WTC11 (cell line): ENCODE measurements at regions not wholly inside any gene's neighbourhood (a gene's known extent, or its start where the extent isn't known, plus 50 kb on each side); places are given as distances from the start of the nearest gene placed in this dataset.

Experiments used
- ATAC-seq: fragments of 200-7000 bp; cut with Tn5 transposase; 2 replicates; pipeline ENCODE4 v1.10.0; 2021; ENCODE audit warnings: mild to moderate bottlenecking, moderate library complexity
- CTCF ChIA-PET: fragments of 300-600 bp; sonication (Branson Sonifier 250); formaldehyde crosslinking; loops from one replicate; lab custom pipeline; 2021; ENCODE audit warnings: antibody characterized with exemption; lab: Charles Lee
- POLR2A ChIA-PET: fragments of 350-600 bp; sonication (Branson Sonifier 250); formaldehyde crosslinking; loops from one replicate; lab custom pipeline; 2021; ENCODE audit warnings: antibody characterized with exemption; lab: Charles Lee
- DNase-seq: peaks from one replicate; pipeline ENCODE4 v3.0.0; 2021; ENCODE audit warnings: low spot score
- H3K27ac Mint-ChIP-seq: 2 replicates; pipeline ENCODE4 v1.8.0; 2021; ENCODE audit warnings: mixed read lengths
- H3K27me3 Mint-ChIP-seq: 2 replicates; pipeline ENCODE4 v1.8.0; 2021; ENCODE audit warnings: low read depth, mild to moderate bottlenecking, moderate library complexity, mixed read lengths
- H3K36me3 Mint-ChIP-seq: 2 replicates; pipeline ENCODE4 v1.8.0; 2021; ENCODE audit warnings: mixed read lengths
- H3K4me1 Mint-ChIP-seq: 2 replicates; pipeline ENCODE4 v1.8.0; 2022; ENCODE audit warnings: mixed read lengths
- H3K4me3 Mint-ChIP-seq: 2 replicates; pipeline ENCODE4 v1.8.0; 2021; ENCODE audit warnings: mild to moderate bottlenecking, moderate library complexity, mixed read lengths
- H3K9me3 Mint-ChIP-seq: 2 replicates; pipeline ENCODE4 v1.8.0; 2021; ENCODE audit warnings: mixed read lengths
- ATF1 ChIP-seq: sonication (generic); formaldehyde crosslinking; IDR thresholded peaks from 2 replicates; pipeline ENCODE4 v1.8.1; 2023; ENCODE audit warnings: mild to moderate bottlenecking, moderate library complexity, missing genetic modification reagents
- CDX4 ChIP-seq: fragments of 250-450 bp; sonication (Bioruptor Pico); IDR thresholded peaks from 2 replicates; pipeline ENCODE4 v1.9.0; 2021; ENCODE audit warnings: moderate library complexity, mild to moderate bottlenecking, inconsistent platforms, borderline replicate concordance
- CREM ChIP-seq: sonication (generic); formaldehyde crosslinking; IDR thresholded peaks from 2 replicates; pipeline ENCODE4 v1.8.1; 2022; ENCODE audit warnings: mild to moderate bottlenecking, missing genetic modification reagents, moderate library complexity
- CTCF ChIP-seq: fragments of 200-600 bp; IDR thresholded peaks from 2 replicates; pipeline ENCODE4 v1.8.0; 2022; ENCODE audit warnings: antibody characterized with exemption
- HMGXB4 ChIP-seq: sonication (generic); formaldehyde crosslinking; IDR thresholded peaks from 2 replicates; pipeline ENCODE4 v1.8.1; 2023; ENCODE audit warnings: mild to moderate bottlenecking, moderate library complexity, missing genetic modification reagents
- IRF2 ChIP-seq: sonication (generic); formaldehyde crosslinking; IDR thresholded peaks from 2 replicates; pipeline ENCODE4 v1.8.0; 2022; ENCODE audit warnings: low read depth, missing genetic modification reagents, borderline replicate concordance
- MXD4 ChIP-seq: fragments of 250-450 bp; sonication (Bioruptor Pico); IDR thresholded peaks from 2 replicates; pipeline ENCODE4 v1.8.0; 2021; ENCODE audit warnings: mild to moderate bottlenecking, moderate library complexity, borderline replicate concordance
- NR2C2 ChIP-seq: sonication (generic); formaldehyde crosslinking; IDR thresholded peaks from 2 replicates; pipeline ENCODE4 v1.8.0; 2022; ENCODE audit warnings: mild to moderate bottlenecking, missing genetic modification reagents
- SMAD4 ChIP-seq: sonication (generic); formaldehyde crosslinking; IDR thresholded peaks from 2 replicates; pipeline ENCODE4 v1.8.0; 2022; ENCODE audit warnings: mild to moderate bottlenecking, missing genetic modification reagents
- TEAD4 ChIP-seq: sonication (generic); formaldehyde crosslinking; IDR thresholded peaks from 2 replicates; pipeline ENCODE4 v1.8.0; 2022; ENCODE audit warnings: mild to moderate bottlenecking, missing genetic modification reagents
- ZNF138 ChIP-seq: sonication (generic); formaldehyde crosslinking; conservative IDR thresholded peaks from 2 replicates; pipeline ENCODE4 v1.8.1; 2022; ENCODE audit warnings: mild to moderate bottlenecking, moderate library complexity, missing genetic modification reagents
- ZNF263 ChIP-seq: sonication (generic); formaldehyde crosslinking; IDR thresholded peaks from 2 replicates; pipeline ENCODE4 v1.8.1; 2022; ENCODE audit warnings: low read depth, mild to moderate bottlenecking, moderate library complexity, missing genetic modification reagents
- ZNF396 ChIP-seq: fragments of 250-450 bp; sonication (Bioruptor Pico); IDR thresholded peaks from 2 replicates; pipeline ENCODE4 v1.8.0; 2021; ENCODE audit warnings: mild to moderate bottlenecking, moderate library complexity, borderline replicate concordance
- TF ChIP-seq, protein P1 (sequence below): sonication (generic); formaldehyde crosslinking; IDR thresholded peaks from 2 replicates; pipeline ENCODE4 v1.8.1; 2023; ENCODE audit warnings: mild to moderate bottlenecking, missing genetic modification reagents
- TF ChIP-seq, protein P2 (sequence below): sonication (generic); formaldehyde crosslinking; conservative IDR thresholded peaks from 2 replicates; pipeline ENCODE4 v1.8.1; 2022; ENCODE audit warnings: mild to moderate bottlenecking, missing genetic modification reagents
- TF ChIP-seq, protein P3 (sequence below): sonication (generic); formaldehyde crosslinking; IDR thresholded peaks from 2 replicates; pipeline ENCODE4 v1.8.1; 2022; ENCODE audit warnings: missing genetic modification reagents, borderline replicate concordance

- H3K9me3 Mint-ChIP-seq: peaks cover 5% of the 10 kb centered on the region
- CTCF ChIA-PET: interaction anchor here (1.6 to 2.1 kb wide), 2 partner anchors 224 to 574 kb away, joined by 4 to 7 read pairs; no protein-coding TSS in a partner anchor
- H3K4me1 Mint-ChIP-seq: peaks cover 5% of the 10 kb centered on the region; the same call in 1 of the 2 replicates
- POLR2A ChIA-PET: interaction anchor here (0.7 kb wide), 2 partner anchors 138 to 240 kb away, joined by 4 to 5 read pairs; no protein-coding TSS in a partner anchor
- no peak overlapping the region for H3K4me3 Mint-ChIP-seq
- H3K27ac Mint-ChIP-seq: no peak overlapping the region; the same call in 1 of the 2 replicates
- H3K36me3 Mint-ChIP-seq: no peaks in the 10 kb centered on the region
- no peak for TF ChIP-seq SMAD4 (CRISPR knock-in tag)
- TF ChIP-seq, protein P1, sequence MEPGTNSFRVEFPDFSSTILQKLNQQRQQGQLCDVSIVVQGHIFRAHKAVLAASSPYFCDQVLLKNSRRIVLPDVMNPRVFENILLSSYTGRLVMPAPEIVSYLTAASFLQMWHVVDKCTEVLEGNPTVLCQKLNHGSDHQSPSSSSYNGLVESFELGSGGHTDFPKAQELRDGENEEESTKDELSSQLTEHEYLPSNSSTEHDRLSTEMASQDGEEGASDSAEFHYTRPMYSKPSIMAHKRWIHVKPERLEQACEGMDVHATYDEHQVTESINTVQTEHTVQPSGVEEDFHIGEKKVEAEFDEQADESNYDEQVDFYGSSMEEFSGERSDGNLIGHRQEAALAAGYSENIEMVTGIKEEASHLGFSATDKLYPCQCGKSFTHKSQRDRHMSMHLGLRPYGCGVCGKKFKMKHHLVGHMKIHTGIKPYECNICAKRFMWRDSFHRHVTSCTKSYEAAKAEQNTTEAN (CRISPR knock-in tag): no peak
- no peak for TF ChIP-seq CTCF
- TF ChIP-seq CREM (CRISPR knock-in tag): no peak
- TF ChIP-seq IRF2: no peak
- H3K27me3 Mint-ChIP-seq: no peaks in the 10 kb centered on the region
- DNase-seq (no peak), ATAC-seq (peak; percentile 80)
Measured at GRCh38 chr6:8705435-8706020, 270.2 kb upstream of the SLC35B3 start.

DNA sequence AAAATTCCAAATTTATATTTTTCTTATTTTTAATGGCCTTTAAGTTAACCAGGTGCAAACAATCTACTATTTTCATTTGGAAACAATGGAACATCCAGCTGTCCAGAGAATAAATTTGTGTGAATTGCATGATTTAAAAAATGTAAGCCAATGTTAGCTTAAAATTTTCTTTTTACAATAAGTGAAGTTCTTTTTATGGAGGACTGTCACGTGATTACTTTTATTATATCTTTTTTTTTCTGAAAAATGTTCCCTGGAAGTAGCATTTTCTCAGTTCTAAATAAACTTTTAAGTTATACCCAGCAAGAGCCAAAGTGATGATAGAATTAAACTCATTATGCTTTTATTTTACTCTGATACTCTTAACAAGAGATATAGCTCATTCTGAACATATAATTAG is 267.7 kb upstream of the SLC35B3 start:
- Mint-ChIP-seq H3K27ac (no peak overlapping the region), H3K36me3 (no peaks in the 10 kb centered on the region), H3K9me3 (peaks cover 5% of the 10 kb centered on the region), H3K4me3 (no peak overlapping the region), H3K4me1 (peaks cover 5% of the 10 kb centered on the region; the same call in 1 of the 2 replicates), H3K27me3 (no peaks in the 10 kb centered on the region)
- ChIA-PET CTCF (no interaction called here), POLR2A (no interaction called here)
- no peak for TF ChIP-seq NR2C2 (CRISPR knock-in tag)
- TF ChIP-seq TEAD4: no peak
- no peak for TF ChIP-seq HMGXB4 (CRISPR knock-in tag)
- ATAC-seq (no peak), DNase-seq (no peak)

DNA sequence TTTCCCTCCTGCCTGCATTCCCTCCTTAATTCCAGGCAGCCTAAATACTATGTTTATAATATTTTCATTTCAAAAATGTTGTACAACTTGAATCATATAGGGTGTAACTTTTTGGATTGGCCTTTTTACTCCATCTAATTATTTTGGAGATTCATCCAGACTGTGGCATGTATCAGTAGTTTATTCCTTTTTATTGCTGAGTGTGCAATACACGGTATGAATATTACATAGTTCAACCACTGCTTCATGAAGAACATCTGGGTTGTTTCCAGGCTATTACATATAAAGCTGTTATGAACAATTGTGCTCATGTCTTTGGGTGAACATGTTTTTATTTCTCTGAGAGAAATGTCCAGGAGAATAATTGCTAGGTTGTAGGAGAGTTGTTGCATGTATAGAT is 253.5 kb upstream of the SLC35B3 start:
- Mint-ChIP-seq H3K4me3 (no peak overlapping the region), H3K9me3 (peaks cover 22% of the 10 kb centered on the region), H3K4me1 (no peaks in the 10 kb centered on the region), H3K36me3 (peaks cover 19% of the 10 kb centered on the region), H3K27me3 (no peaks in the 10 kb centered on the region; the same call in 1 of the 2 replicates), H3K27ac (no peak overlapping the region)
- no peak for TF ChIP-seq IRF2
- no peak for TF ChIP-seq ATF1 (CRISPR knock-in tag)
- TF ChIP-seq MXD4 (CRISPR knock-in tag): no peak
- POLR2A ChIA-PET: no interaction called here
- DNase-seq: no peak
- CTCF ChIA-PET: no interaction called here
- ATAC-seq: no peak

- DNase-seq: no peak
- CTCF ChIA-PET: no interaction called here
- H3K4me3 Mint-ChIP-seq: no peak overlapping the region
- H3K4me1 Mint-ChIP-seq: no peaks in the 10 kb centered on the region
- ATAC-seq: no peak
- no peaks in the 10 kb centered on the region for H3K9me3 Mint-ChIP-seq
- TF ChIP-seq, protein P2, sequence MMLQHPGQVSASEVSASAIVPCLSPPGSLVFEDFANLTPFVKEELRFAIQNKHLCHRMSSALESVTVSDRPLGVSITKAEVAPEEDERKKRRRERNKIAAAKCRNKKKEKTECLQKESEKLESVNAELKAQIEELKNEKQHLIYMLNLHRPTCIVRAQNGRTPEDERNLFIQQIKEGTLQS: no peak
- no peak for TF ChIP-seq ZNF396
- TF ChIP-seq CDX4 (CRISPR knock-in tag): no peak
- TF ChIP-seq ZNF138 (CRISPR knock-in tag): no peak
- no peak for TF ChIP-seq ZNF263 (CRISPR knock-in tag)
- TF ChIP-seq, protein P1 (CRISPR knock-in tag): no peak
- TF ChIP-seq, protein P3, sequence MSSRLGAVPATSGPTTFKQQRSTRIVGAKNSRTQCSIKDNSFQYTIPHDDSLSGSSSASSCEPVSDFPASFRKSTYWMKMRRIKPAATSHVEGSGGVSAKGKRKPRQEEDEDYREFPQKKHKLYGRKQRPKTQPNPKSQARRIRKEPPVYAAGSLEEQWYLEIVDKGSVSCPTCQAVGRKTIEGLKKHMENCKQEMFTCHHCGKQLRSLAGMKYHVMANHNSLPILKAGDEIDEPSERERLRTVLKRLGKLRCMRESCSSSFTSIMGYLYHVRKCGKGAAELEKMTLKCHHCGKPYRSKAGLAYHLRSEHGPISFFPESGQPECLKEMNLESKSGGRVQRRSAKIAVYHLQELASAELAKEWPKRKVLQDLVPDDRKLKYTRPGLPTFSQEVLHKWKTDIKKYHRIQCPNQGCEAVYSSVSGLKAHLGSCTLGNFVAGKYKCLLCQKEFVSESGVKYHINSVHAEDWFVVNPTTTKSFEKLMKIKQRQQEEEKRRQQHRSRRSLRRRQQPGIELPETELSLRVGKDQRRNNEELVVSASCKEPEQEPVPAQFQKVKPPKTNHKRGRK (CRISPR knock-in tag): no peak
- POLR2A ChIA-PET: no interaction called here
- H3K36me3 Mint-ChIP-seq: no peaks in the 10 kb centered on the region
- H3K27ac Mint-ChIP-seq: no peak overlapping the region
- no peaks in the 10 kb centered on the region; the same call in 1 of the 2 replicates for H3K27me3 Mint-ChIP-seq
Measured at GRCh38 chr6:8686077-8686476, 250.7 kb upstream of the SLC35B3 start.
